ENCODE measurements at regions not wholly inside any gene's neighbourhood (a gene's known extent, or its start where the extent isn't known, plus 50 kb on each side); places are given as distances from the start of the nearest gene placed in this dataset.

- no peak for TF ChIP-seq PBX3 (IDR thresholded peaks at IDR 0.05)
- TF ChIP-seq EP300 (IDR thresholded peaks at IDR 0.05; ENCODE audit: borderline replicate concordance in 1 of 2, low read depth in 1 of 2, low read length in 1 of 2), result no peak
- no peak for TF ChIP-seq POLR2AphosphoS5 (IDR thresholded peaks at IDR 0.05; ENCODE audit: low read depth, low read length)
- no peak for TF ChIP-seq CTCF (IDR thresholded peaks at IDR 0.05)
- TF ChIP-seq MAX (IDR thresholded peaks at IDR 0.05; ENCODE audit: low read depth), result no peak
- TF ChIP-seq GABPA (IDR thresholded peaks at IDR 0.05; ENCODE audit: low read depth), result no peak
- TF ChIP-seq USF2 (IDR thresholded peaks at IDR 0.05; ENCODE audit: borderline replicate concordance, low read depth, low read length), result no peak
- TF ChIP-seq REST (IDR thresholded peaks at IDR 0.05; ENCODE audit: low read depth, low read length), result no peak
- TF ChIP-seq FOXM1 (IDR thresholded peaks at IDR 0.05; ENCODE audit: low read depth), result no peak
- TF ChIP-seq RFX5 (IDR thresholded peaks at IDR 0.05; ENCODE audit: low read length), result no peak
- TF ChIP-seq RAD21 (IDR thresholded peaks at IDR 0.05; ENCODE audit: low read length), result no peak
These were observed 997.0 kb downstream of the GRIK2 start for GRCh38 chr6:102390541-102390940.
